ENCODE measurements at regions not wholly inside any gene's neighbourhood (a gene's known extent, or its start where the extent isn't known, plus 50 kb on each side); places are given as distances from the start of the nearest gene placed in this dataset.

DNA sequence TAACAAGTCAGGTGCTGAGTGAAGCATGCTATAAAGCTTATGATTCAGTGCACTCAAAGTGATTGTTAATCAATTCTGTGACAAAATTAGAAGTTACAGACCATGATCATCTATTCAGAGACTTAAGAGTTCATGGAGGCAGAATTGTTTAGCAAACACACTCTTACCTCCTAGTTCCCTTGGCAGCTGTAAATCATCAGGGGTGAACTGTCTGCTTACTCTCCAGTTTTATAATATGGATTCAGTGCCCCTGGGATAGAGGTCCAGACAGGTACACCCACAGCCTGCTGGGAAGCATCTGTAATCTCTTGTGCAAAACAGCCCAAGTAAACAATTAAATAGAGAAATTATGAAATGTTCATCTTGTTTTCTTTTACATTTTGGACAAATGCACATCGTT, 835.0 kb upstream of the COBL start:
- DNase-seq (ENCODE audit: low read depth): no peak

DNA sequence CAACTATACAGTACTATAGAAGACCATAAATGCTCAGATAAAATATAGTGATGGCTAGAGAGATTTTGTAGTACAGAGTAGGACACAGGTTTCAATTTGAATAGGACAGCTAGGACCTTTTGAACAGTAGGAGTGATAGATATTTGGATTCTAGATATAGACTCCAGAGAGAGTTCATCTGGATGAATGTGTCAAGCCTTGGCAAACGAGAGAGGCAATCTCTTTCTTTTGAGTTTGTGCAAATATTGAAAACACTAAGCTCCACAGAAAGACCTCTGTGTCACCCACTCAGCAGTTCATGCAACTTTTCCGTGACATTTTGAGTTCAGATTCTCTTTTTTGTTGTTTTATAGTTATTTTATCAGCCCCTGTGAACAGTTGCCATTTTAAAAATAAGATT, 834.3 kb upstream of the COBL start:
- DNase-seq (ENCODE audit: low read depth): no peak
- no peak overlapping the region for H3K4me3 ChIP-seq (replicated peaks; ENCODE audit: low read depth, low read length)
- TF ChIP-seq, protein P1, sequence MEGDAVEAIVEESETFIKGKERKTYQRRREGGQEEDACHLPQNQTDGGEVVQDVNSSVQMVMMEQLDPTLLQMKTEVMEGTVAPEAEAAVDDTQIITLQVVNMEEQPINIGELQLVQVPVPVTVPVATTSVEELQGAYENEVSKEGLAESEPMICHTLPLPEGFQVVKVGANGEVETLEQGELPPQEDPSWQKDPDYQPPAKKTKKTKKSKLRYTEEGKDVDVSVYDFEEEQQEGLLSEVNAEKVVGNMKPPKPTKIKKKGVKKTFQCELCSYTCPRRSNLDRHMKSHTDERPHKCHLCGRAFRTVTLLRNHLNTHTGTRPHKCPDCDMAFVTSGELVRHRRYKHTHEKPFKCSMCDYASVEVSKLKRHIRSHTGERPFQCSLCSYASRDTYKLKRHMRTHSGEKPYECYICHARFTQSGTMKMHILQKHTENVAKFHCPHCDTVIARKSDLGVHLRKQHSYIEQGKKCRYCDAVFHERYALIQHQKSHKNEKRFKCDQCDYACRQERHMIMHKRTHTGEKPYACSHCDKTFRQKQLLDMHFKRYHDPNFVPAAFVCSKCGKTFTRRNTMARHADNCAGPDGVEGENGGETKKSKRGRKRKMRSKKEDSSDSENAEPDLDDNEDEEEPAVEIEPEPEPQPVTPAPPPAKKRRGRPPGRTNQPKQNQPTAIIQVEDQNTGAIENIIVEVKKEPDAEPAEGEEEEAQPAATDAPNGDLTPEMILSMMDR (IDR thresholded peaks at IDR 0.05; ENCODE audit: low read length, missing control alignments): no peak

More for the DNA sequence above, 835.0 kb upstream of the COBL start:
- H3K4me3 ChIP-seq (replicated peaks; ENCODE audit: low read depth, low read length): no peak overlapping the region
- TF ChIP-seq, protein P1 (IDR thresholded peaks at IDR 0.05; ENCODE audit: low read length, missing control alignments): no peak

DNA sequence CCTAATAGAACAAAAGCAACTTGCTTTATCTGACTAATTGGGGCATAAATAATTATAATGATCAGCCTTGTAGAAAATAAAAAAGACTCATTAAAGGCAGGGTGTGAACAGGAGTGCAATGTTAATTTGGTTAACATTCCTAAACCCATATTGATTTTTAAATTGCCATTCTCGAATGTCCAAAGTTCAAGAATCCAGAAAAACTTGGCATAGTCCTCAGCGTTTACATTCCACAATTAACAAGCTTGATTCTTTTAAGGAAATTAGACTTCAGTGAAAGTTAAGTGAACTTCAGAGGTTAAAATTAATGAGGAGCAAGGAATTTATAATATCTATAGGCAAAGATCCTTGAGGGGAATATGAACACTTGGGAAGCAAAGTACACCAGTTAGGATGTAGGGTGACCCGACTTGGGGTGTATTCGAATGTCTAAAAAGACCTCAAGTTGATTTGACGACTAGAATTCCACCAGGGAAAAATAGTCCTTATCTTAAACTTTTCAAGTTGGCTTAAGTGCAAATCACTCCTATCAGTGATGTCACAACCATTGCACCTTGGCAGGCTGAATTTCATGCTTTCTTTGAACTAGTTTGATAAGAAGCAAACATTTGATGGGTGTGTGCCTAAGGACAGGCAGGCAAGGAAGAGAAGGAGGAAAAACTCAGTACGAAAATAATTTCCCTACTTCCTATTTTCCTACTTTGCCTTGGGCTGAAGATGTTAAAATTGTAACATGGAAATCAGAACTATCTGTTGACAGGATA, 830.4 kb upstream of the COBL start:
- TF ChIP-seq, protein P1 (IDR thresholded peaks at IDR 0.05; ENCODE audit: low read length, missing control alignments): no peak
- no peak overlapping the region for H3K4me3 ChIP-seq (replicated peaks; ENCODE audit: low read depth, low read length)
- DNase-seq (ENCODE audit: low read depth): no peak

DNA sequence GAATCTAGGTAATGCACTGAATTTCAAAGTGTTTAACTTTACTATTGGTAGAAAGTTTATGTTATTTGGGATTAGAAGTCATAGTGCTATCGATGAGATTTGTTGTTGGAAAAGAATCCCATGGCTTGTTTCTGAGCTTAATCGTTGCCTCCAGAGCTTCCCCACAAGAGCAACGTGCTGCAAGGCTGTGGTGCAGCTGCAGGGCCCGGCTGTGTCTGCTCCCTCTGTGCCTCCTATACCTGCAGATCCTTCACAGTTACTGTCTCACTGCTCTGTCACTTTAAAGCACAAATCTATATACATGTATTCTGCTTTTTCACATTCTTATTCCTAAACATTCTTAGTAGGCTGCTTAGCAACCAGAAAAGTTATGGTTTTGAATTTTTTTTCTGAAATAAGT, 826.6 kb upstream of the COBL start:
- no peak overlapping the region for H3K4me3 ChIP-seq (replicated peaks; ENCODE audit: low read depth, low read length)
- TF ChIP-seq, protein P1 (IDR thresholded peaks at IDR 0.05; ENCODE audit: low read length, missing control alignments): no peak
- no peak for DNase-seq (ENCODE audit: low read depth)

DNA sequence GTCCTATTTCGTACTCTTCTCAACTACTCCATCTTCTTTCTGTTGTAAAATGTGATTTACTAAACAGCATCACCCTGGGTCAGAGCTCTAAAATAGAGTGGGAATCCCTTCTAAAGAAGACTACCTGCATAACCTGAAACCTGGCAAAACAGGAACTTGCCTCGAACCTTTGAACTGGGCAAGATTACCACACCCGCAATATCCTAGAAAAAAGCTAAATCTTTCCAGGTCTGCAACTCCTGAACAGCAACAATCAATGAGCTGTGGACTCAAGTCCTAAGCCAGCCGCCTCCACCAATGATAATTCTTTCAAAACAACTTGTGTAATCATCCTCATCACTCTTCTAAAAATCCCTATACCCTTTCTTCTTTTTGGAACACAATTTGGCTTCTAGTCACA, 824.2 kb upstream of the COBL start:
- no peak overlapping the region for H3K4me3 ChIP-seq (replicated peaks; ENCODE audit: low read depth, low read length)
- DNase-seq (ENCODE audit: low read depth): no peak
- TF ChIP-seq, protein P1 (IDR thresholded peaks at IDR 0.05; ENCODE audit: low read length, missing control alignments): no peak

DNA sequence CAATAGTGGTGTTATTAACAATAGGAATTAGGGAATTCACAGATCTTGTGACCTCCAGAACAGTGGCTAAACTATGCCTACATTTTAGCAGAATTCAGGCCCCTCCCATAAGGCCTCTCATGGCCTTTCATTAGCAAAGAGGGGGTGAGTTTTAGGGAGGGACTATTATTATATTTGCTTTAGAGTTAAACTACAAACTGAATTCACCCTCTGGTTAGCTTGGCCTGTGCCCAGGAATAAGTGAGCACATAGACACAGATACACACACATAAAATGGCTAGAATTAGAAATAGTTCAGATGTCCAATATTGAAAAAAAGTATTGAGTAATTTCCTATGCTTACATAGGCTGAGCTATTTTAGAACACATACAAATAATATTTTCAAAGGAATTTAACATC, 818.8 kb upstream of the COBL start:
- no peak for DNase-seq (ENCODE audit: low read depth)
- no peak overlapping the region for H3K4me3 ChIP-seq (replicated peaks; ENCODE audit: low read depth, low read length)
- TF ChIP-seq, protein P1 (IDR thresholded peaks at IDR 0.05; ENCODE audit: low read length, missing control alignments): no peak

DNA sequence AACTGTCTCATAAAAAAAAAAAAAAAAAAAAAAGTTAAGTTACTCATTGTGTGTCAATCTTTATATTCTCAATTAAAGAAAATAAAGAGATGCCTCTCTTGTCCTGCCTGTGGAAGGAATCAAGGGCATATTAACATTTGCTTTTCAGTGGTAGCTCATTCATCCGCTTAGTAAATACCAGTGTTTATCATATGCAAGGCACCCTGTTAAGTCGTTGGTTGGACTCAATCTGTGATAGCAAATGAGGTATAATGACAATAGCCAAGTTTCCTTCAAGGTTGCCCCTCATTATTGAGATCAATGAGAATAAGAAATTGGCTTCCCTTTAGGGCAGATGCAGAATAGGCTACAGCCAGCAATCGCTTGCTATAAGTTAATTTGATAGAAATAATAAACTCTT, 812.7 kb upstream of the COBL start:
- DNase-seq (ENCODE audit: low read depth): no peak
- TF ChIP-seq, protein P1 (IDR thresholded peaks at IDR 0.05; ENCODE audit: low read length, missing control alignments): no peak
- no peak overlapping the region for H3K4me3 ChIP-seq (replicated peaks; ENCODE audit: low read depth, low read length)
